Ishikawa (cell line): ENCODE measurements at regions not wholly inside any gene's neighbourhood (a gene's known extent, or its start where the extent isn't known, plus 50 kb on each side); places are given as distances from the start of the nearest gene placed in this dataset.

Experiments used
- TAF1 ChIP-seq: IDR thresholded peaks from 2 replicates; pipeline ENCODE4 v1.6.1; 2012; ENCODE audit warnings: low read depth, mild to moderate bottlenecking
- TCF12 ChIP-seq: IDR thresholded peaks from 2 replicates; pipeline ENCODE4 v1.6.1; 2012; ENCODE audit warnings: low read depth

DNA sequence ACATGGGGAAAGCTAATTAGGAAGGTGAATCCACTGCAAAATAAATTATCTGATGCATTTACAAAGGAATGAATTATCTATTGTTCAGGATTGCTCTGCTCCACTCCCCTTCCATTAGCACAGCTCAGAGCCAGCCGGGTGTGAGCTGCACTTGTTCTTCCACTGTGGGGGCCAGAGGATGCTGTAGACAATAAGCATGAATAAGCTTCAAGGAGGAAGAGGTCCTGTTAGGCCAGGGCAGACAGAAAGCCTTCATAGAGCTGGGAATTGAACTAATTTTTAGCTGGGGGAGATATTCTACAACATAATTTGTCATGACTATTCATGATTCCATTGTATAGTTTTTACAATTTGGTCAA lies 137.6 kb upstream of the MAX start:
- TF ChIP-seq TAF1 = no peak
- no peak for TF ChIP-seq TCF12
